Endothelial cell of umbilical vein (primary cell): ENCODE measurements at regions not wholly inside any gene's neighbourhood (a gene's known extent, or its start where the extent isn't known, plus 50 kb on each side); places are given as distances from the start of the nearest gene placed in this dataset.
A peak's percentile ranks its signal among the peaks of the same experiment; 100 is the strongest.
"Not testable (repeated sequence)": the region's sequence is repeated elsewhere in the genome, so short reads cannot be mapped to it uniquely, and the experiment has no call there.

ENCODE experiments used
- BruUV-seq: library from RNA; stranded (reverse); fragments of 400-500 nt; replicated peaks from 2 replicates; lab custom pipeline; 2021; lab: Mats Ljungman, UMichigan
- CTCF ChIA-PET: fragments of 300-600, 350-600 bp; sonication (Branson Sonifier 250); formaldehyde crosslinking; loops from one replicate; lab custom pipeline; 2021; ENCODE audit warnings: antibody characterized with exemption, inconsistent platforms; lab: Charles Lee
- POLR2A ChIA-PET: fragments of 300-600, 350-600 bp; sonication (Branson Sonifier 250); formaldehyde crosslinking; loops from one replicate; lab custom pipeline; 2021; ENCODE audit warnings: antibody characterized with exemption, inconsistent platforms; lab: Charles Lee
- DNase-seq: peaks from one replicate; pipeline ENCODE4 v3.0.0-alpha.2; 2011; ENCODE audit warnings: low read depth, low spot score
- FAIRE-seq: peaks from 2 replicates; lab custom pipeline; 2011; peaks lifted over from hg19 to GRCh38; lab: Jason Lieb, UNC
- H2AFZ ChIP-seq: 2 replicates; pipeline ENCODE4 v1.6.0; 2012; ENCODE audit warnings: low read depth, low read length, control low read depth, inconsistent platforms
- H3K27ac ChIP-seq: 2 replicates; pipeline ENCODE4 v1.5.1; 2011; ENCODE audit warnings: low read depth, mild to moderate bottlenecking, control low read depth, low read length, moderate library complexity; ENCODE audit not compliant: insufficient read depth
- H3K27me3 ChIP-seq, 2 experiments: 2 replicates each; pipeline versions ENCODE4 v1.6.0 to v1.6.1; 2011; ENCODE audit warnings: low read length in 2 of 2, mixed read lengths in 1 of 2; ENCODE audit not compliant: control insufficient read depth in 2 of 2, insufficient read depth in 2 of 2
- H3K36me3 ChIP-seq, 2 experiments: 2 replicates in 1 of 2; 3 replicates in 1 of 2; pipeline ENCODE4 v1.5.1; 2011; ENCODE audit warnings: low read length in 2 of 2, mild to moderate bottlenecking in 1 of 2, moderate library complexity in 1 of 2; ENCODE audit not compliant: control insufficient read depth in 2 of 2, insufficient read depth in 2 of 2; ENCODE audit errors: extremely low read depth in 1 of 2
- H3K4me1 ChIP-seq: 3 replicates; pipeline ENCODE4 v1.5.1; 2011; ENCODE audit warnings: mild to moderate bottlenecking, low read length; ENCODE audit not compliant: control insufficient read depth, insufficient read depth; ENCODE audit errors: extremely low read depth
- H3K4me2 ChIP-seq: 2 replicates; pipeline ENCODE4 v1.6.1; 2011; ENCODE audit warnings: low read length, control low read depth, mixed read lengths; ENCODE audit not compliant: insufficient read depth
- H3K4me3 ChIP-seq, 3 experiments: fragments of 200-600 bp in 1 of 3; sonication (generic), shearing (Covaris generic) in 1 of 3; replicated peaks in 1 of 3; 2 replicates each; pipeline ENCODE4 v1.5.1; 2011 to 2016; ENCODE audit warnings: control low read depth in 3 of 3, low read length in 3 of 3, mild to moderate bottlenecking in 2 of 3, inconsistent platforms in 1 of 3, low read depth in 1 of 3, moderate library complexity in 1 of 3; ENCODE audit not compliant: insufficient read depth in 1 of 3
- H3K79me2 ChIP-seq: 2 replicates; pipeline ENCODE4 v1.6.0; 2012; ENCODE audit warnings: low read length, inconsistent platforms; ENCODE audit not compliant: control insufficient read depth, insufficient read depth
- H3K9ac ChIP-seq: replicated peaks from 2 replicates; pipeline ENCODE3; 2011; ENCODE audit warnings: low read length, control low read depth; ENCODE audit not compliant: insufficient read depth; ENCODE audit errors: extremely low read depth
- H3K9me1 ChIP-seq: replicated peaks from 3 replicates; pipeline ENCODE4 v1.6.0; 2011; ENCODE audit warnings: mild to moderate bottlenecking, low read length; ENCODE audit not compliant: control insufficient read depth, insufficient read depth; ENCODE audit errors: extremely low read depth
- H3K9me3 ChIP-seq: replicated peaks from 2 replicates; pipeline ENCODE4 v1.5.1; 2012; ENCODE audit warnings: low read length, inconsistent platforms; ENCODE audit not compliant: control insufficient read depth, insufficient read depth
- H4K20me1 ChIP-seq: replicated peaks from 2 replicates; pipeline ENCODE3; 2011; ENCODE audit warnings: mild to moderate bottlenecking, low read length; ENCODE audit not compliant: control insufficient read depth, insufficient read depth; ENCODE audit errors: extremely low read depth
- CTCF ChIP-seq, 2 donors: IDR thresholded peaks; 1 replicate in 1 of 2; 2 replicates in 1 of 2; pipeline ENCODE4 v1.5.1; 2011; ENCODE audit warnings: low read length in 2 of 2, mild to moderate bottlenecking in 2 of 2, moderate library complexity in 2 of 2, control low read depth in 1 of 2, inconsistent platforms in 1 of 2, low read depth in 1 of 2; ENCODE audit not compliant: insufficient read depth in 1 of 2; ENCODE audit errors: extremely low read depth in 1 of 2
- EZH2 ChIP-seq: IDR thresholded peaks from 2 replicates; pipeline ENCODE4 v1.6.1; 2012; ENCODE audit warnings: borderline replicate concordance, low read depth, mild to moderate bottlenecking, moderate library complexity, low read length, inconsistent platforms; ENCODE audit not compliant: severe bottlenecking
- FOS ChIP-seq: IDR thresholded peaks from 2 replicates; pipeline ENCODE4 v1.6.1; 2011; ENCODE audit warnings: mild to moderate bottlenecking, low read length, moderate library complexity, borderline replicate concordance; ENCODE audit not compliant: insufficient read depth
- GATA2 ChIP-seq: IDR thresholded peaks from 2 replicates; pipeline ENCODE4 v1.7.0; 2011; ENCODE audit warnings: low read depth, mild to moderate bottlenecking, moderate library complexity, mixed read lengths, low read length; ENCODE audit not compliant: insufficient read length, insufficient read depth
- JUN ChIP-seq: IDR thresholded peaks from 2 replicates; pipeline ENCODE4 v1.6.1; 2011; ENCODE audit warnings: borderline replicate concordance, low read depth; ENCODE audit not compliant: insufficient read length, insufficient read depth
- MAX ChIP-seq: IDR thresholded peaks from 2 replicates; pipeline ENCODE4 v1.6.1; 2011; ENCODE audit not compliant: insufficient read depth, insufficient read length
- MYC ChIP-seq: IDR thresholded peaks from one replicate; pipeline ENCODE4 v1.6.1; 2011; ENCODE audit warnings: mild to moderate bottlenecking, low read depth, low read length
- POLR2A ChIP-seq: IDR thresholded peaks from 2 replicates; pipeline ENCODE4 v1.6.1; 2012; ENCODE audit warnings: low read depth, mild to moderate bottlenecking, control low read depth, low read length
- POLR2AphosphoS5 ChIP-seq: IDR thresholded peaks from 2 replicates; pipeline ENCODE4 v1.6.1; 2012; ENCODE audit warnings: low read depth, mild to moderate bottlenecking, control low read depth, low read length, moderate library complexity; ENCODE audit not compliant: insufficient read depth
- dilution Hi-C: fragments of 300-500 bp; cut with MboI; formaldehyde crosslinking; loops from one replicate; pipeline ENCODE4 v1.15.0; 2019; ENCODE audit warnings: low sequenced_read_pairs; ENCODE audit not compliant: extremely low pct_ligation_motif_present
- intact Hi-C: fragments of 100-400 bp; cut with micrococcal nuclease; formaldehyde crosslinking; loops from one replicate; pipeline ENCODE4 v1.10.0; 2022

GRCh38 chr18:10169814-10170213, 256.0 kb downstream of the VAPA start:
- H3K4me1 ChIP-seq, result peaks cover 27% of the 10 kb centered on the region
- peak overlapping the region; percentile 53 for H3K27ac ChIP-seq
- H4K20me1 ChIP-seq, result no peaks in the 10 kb centered on the region
- no peaks in the 10 kb centered on the region for H3K9me1 ChIP-seq
- peak overlapping the region; percentile 37 for H2AFZ ChIP-seq
- intact Hi-C loops, result no loop called here
- no peaks in the 10 kb centered on the region for H3K9me3 ChIP-seq
- H3K9ac ChIP-seq, result no peak overlapping the region
- peak overlapping the region; percentile 24 for H3K4me2 ChIP-seq
- H3K4me3 ChIP-seq, result no peak overlapping the region
- H3K36me3 ChIP-seq, result no peaks in the 10 kb centered on the region
- CTCF ChIA-PET, result interaction anchor here (0.8 to 1.8 kb wide), 9 partner anchors 9 to 348 kb away, joined by 3 to 5 read pairs (median 4); no protein-coding TSS in a partner anchor
- dilution Hi-C loops, result no loop called here
- no peaks in the 10 kb centered on the region for H3K27me3 ChIP-seq
- POLR2A ChIA-PET, result no interaction called here
- no TSS peak for BruUV-seq
- FAIRE-seq (no peak), DNase-seq (no peak)
- no peaks in the 10 kb centered on the region for H3K79me2 ChIP-seq
- TF ChIP-seq GATA2, result no peak
- no peak for TF ChIP-seq EZH2

GRCh38 chr18:10170375-10170774, 256.6 kb downstream of the VAPA start:
- DNase-seq (peak; percentile 91), FAIRE-seq (peak; percentile 88)
- no peak overlapping the region for H3K9ac ChIP-seq
- peaks cover 27% of the 10 kb centered on the region for H3K4me1 ChIP-seq
- no peaks in the 10 kb centered on the region for H4K20me1 ChIP-seq
- CTCF ChIA-PET, result interaction anchor here (1.1 to 1.8 kb wide), 4 partner anchors 9 to 347 kb away, joined by 4 to 5 read pairs (median 4); no protein-coding TSS in a partner anchor
- no peak overlapping the region for H3K27ac ChIP-seq
- H3K9me1 ChIP-seq, result no peaks in the 10 kb centered on the region
- no peaks in the 10 kb centered on the region for H3K79me2 ChIP-seq
- H3K27me3 ChIP-seq, result no peaks in the 10 kb centered on the region
- TF ChIP-seq MYC, result no peak
- no peak for TF ChIP-seq FOS
- TF ChIP-seq CTCF (IDR thresholded peaks at IDR 0.05; ENCODE audit: extremely low read depth in 1 of 2, insufficient read depth in 1 of 2, low read depth in 1 of 2, low read length in 2 of 2), result no peak
- TF ChIP-seq JUN, result no peak
- no peak for TF ChIP-seq MAX
- TF ChIP-seq POLR2AphosphoS5, result no peak
- no peak for TF ChIP-seq POLR2A
- no peak for TF ChIP-seq GATA2
- no TSS peak for BruUV-seq
- no peaks in the 10 kb centered on the region for H3K9me3 ChIP-seq
- H3K4me3 ChIP-seq, result no peak overlapping the region
- dilution Hi-C loops (no loop called here), intact Hi-C loops (no loop called here)
- POLR2A ChIA-PET, result no interaction called here
- peak overlapping the region; percentile 13 for H3K4me2 ChIP-seq
- no peaks in the 10 kb centered on the region for H3K36me3 ChIP-seq
- H2AFZ ChIP-seq, result peak overlapping the region; percentile 23

GRCh38 chr18:10175333-10175732, 261.5 kb downstream of the VAPA start:
- H2AFZ ChIP-seq, H3K27me3 ChIP-seq, DNase-seq, H3K4me2 ChIP-seq, dilution Hi-C loops, H3K36me3 ChIP-seq, H3K79me2 ChIP-seq, H3K9ac ChIP-seq, H3K27ac ChIP-seq, CTCF ChIA-PET, POLR2A ChIA-PET, BruUV-seq, intact Hi-C loops, H3K4me3 ChIP-seq, H3K9me1 ChIP-seq, FAIRE-seq, H4K20me1 ChIP-seq, H3K9me3 ChIP-seq, H3K4me1 ChIP-seq: not testable (repeated sequence)
